GM19463 (cell line): ENCODE measurements at regions not wholly inside any gene's neighbourhood (a gene's known extent, or its start where the extent isn't known, plus 50 kb on each side); places are given as distances from the start of the nearest gene placed in this dataset.

Source experiments
- ATAC-seq: cut with Tn5 transposase; IDR thresholded peaks from one replicate; pipeline ENCODE4 v1.9.1; 2021; ENCODE audit warnings: mild to moderate bottlenecking, moderate library complexity; ENCODE audit not compliant: unreplicated experiment

GRCh38 chr6:14063756-14064155, 53.8 kb upstream of the CD83 start:
- no peak for ATAC-seq

GRCh38 chr6:14065350-14065749, 52.2 kb upstream of the CD83 start:
- ATAC-seq = no peak

- peak; percentile 54 for ATAC-seq
Measured at GRCh38 chr6:14066782-14067406, 50.7 kb upstream of the CD83 start.

- no peak for ATAC-seq
Measured at GRCh38 chr6:14067656-14068055, 49.9 kb upstream of the CD83 start.
